HG02885 (cell line): ENCODE measurements at regions not wholly inside any gene's neighbourhood (a gene's known extent, or its start where the extent isn't known, plus 50 kb on each side); places are given as distances from the start of the nearest gene placed in this dataset.
"Not testable (repeated sequence)": the region's sequence is repeated elsewhere in the genome, so short reads cannot be mapped to it uniquely, and the experiment has no call there.

Experiments
- ATAC-seq: cut with Tn5 transposase; IDR thresholded peaks from one replicate; pipeline ENCODE4 v1.9.1; 2021; ENCODE audit warnings: mild to moderate bottlenecking; ENCODE audit not compliant: unreplicated experiment, poor library complexity

- ATAC-seq, result not testable (repeated sequence)
These were observed 60.1 kb upstream of the IFNGR1 start for GRCh38 chr6:137279279-137279678.

DNA sequence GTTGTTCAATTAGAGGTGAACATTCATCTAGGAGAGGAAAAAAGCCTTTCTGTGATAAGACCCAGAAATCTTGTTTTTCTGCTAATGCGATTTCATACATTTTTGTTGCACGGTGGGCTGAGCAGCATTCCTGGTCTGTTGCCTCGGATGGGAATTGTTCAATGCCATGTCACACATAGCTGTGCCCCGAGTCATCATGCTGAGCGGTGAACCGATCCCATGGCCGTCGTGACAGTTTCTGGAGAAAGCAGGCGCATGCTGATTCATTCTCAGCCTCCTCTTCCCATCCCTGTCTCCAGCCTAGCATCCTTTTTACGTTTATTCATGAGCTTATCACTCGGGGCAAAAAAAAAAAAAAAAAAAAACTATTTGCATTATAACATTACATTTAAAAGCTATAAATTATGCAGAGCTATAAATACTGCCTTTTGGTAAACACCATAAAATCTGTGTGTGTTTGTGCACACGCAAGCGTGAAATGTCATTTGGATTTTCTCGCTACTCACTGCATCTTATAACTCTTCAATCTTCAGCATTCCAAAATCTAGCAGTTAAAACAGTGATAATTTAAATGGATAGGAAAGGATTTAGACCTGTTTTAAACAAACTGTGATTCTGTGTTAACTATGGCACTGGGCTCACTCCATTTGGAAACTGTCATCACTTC lies 58.9 kb upstream of the IFNGR1 start:
- ATAC-seq, result no peak

- no peak for ATAC-seq
These were observed 53.2 kb upstream of the IFNGR1 start for GRCh38 chr6:137272403-137272802.

- ATAC-seq, result no peak
These were observed 52.3 kb upstream of the IFNGR1 start for GRCh38 chr6:137271245-137272183.

- ATAC-seq, result no peak
These were observed 50.6 kb upstream of the IFNGR1 start for GRCh38 chr6:137269803-137270202.

GRCh38 chr6:137269347-137269746 lies 50.2 kb upstream of the IFNGR1 start:
- ATAC-seq, result no peak
